Stromal cell of bone marrow (primary cell): ENCODE measurements at regions not wholly inside any gene's neighbourhood (a gene's known extent, or its start where the extent isn't known, plus 50 kb on each side); places are given as distances from the start of the nearest gene placed in this dataset.

Source experiments
- DNase-seq: peaks from one replicate; pipeline ENCODE4 v3.0.0-alpha.2; 2012; ENCODE audit warnings: low read depth

DNA sequence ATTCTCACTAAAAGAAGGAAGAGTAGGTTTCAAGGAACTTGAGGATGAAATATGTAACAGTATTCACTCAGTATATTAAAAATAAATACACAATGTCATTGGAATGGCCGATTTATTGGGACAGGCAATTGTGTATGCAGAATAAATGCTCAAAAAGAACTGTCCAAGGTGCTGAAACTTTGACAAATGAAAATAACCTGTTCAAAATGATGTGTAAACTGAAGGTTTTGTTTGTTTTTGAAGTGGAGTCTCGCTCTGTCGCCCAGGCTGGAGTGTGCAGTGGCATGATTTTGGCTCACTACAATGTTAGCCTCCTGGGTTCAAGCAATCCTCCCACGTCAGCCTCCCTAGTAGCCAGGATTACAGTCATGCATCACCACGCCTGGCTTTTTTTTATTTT is 318.7 kb upstream of the RBFOX1 start:
- DNase-seq: no peak

DNA sequence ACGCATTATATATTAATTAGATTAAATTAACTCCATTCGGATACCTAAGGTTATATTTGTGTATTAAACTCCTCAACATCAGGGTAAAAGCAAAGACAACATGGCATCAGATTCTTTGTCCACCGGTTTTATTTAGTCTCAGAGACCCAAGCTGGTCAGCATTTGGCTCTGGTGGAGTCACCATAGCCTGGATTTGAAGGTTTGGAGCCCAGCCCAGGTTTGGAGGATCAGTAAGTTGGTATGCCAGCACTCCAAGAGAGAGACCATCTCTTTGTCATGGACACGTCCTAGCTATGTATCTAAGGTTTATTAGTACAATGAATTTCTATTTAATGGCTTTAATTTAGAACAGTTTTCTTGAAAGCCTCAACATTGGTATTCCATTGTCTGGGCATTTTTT is 328.4 kb upstream of the RBFOX1 start:
- DNase-seq: no peak

GRCh38 chr16:6993544-6993943 is 339.1 kb upstream of the RBFOX1 start:
- DNase-seq: no peak

GRCh38 chr16:6988846-6989245 is 343.8 kb upstream of the RBFOX1 start:
- no peak for DNase-seq

DNA sequence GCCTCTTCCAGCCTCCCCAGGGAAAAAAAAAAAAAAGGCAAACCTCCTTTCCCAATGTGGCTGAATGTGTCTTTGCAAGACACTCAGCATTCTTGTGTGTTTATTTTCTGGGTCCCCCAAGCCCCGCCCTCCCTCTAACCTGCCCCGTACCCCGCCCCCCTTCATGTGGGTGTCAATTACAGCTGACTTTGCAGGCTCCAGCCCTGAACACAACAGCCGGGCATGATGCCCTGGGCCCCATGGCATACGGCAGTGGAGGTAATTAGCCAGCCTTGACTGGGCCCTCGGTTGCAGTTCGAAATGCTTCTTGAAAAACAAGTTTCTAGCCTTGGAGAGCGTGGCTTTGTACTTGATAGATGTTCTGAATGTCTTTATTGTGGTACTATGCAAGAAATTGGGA is 354.7 kb upstream of the RBFOX1 start:
- DNase-seq: no peak

DNA sequence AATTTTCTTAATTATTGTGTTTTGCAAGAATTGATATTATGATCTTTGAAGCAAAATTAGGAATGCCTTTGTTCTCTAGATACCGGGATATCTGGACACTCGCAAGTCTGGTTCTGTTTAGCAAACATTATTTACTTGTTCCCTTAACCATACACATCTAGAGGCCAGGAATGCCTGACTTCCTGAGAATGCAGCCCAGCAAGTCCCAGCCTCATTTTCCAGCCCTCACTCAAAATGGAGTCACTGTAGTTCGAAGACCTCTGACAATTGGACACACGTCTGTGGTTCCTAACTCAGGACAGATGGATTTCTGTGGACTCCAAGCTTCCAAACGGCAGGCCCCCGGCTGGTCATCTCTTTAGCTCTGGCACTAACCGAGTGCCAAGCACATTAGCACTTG is 355.4 kb upstream of the RBFOX1 start:
- no peak for DNase-seq

GRCh38 chr16:6976716-6977115 is 355.9 kb upstream of the RBFOX1 start:
- DNase-seq: no peak

GRCh38 chr16:6970171-6970857 is 362.3 kb upstream of the RBFOX1 start:
- no peak for DNase-seq

DNA sequence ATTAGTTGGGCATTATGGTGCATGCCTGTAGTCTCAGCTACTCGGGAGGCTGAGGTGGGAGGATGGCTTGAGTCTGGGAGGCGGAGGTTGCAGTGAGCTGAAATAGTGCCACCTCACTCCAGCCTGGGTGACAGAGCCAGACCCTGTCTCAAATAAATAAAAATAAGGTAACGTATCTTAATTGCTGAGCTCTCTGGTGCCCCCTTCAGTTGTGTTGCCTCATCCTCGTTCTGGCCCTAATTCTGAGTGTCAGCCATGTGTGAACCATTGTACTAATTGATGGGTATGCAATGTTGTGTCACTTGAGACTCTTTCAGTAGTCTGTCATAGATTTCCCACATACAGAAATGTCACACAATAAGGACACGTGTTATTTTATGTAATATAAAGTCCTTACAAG is 363.1 kb upstream of the RBFOX1 start:
- DNase-seq: no peak

GRCh38 chr16:6967796-6968320 is 364.8 kb upstream of the RBFOX1 start:
- DNase-seq: no peak

GRCh38 chr16:6966925-6967324 is 365.7 kb upstream of the RBFOX1 start:
- no peak for DNase-seq

- no peak for DNase-seq
Measured at GRCh38 chr16:6964679-6965078, 368.0 kb upstream of the RBFOX1 start.

- no peak for DNase-seq
Measured at GRCh38 chr16:6961704-6962103, 370.9 kb upstream of the RBFOX1 start.

DNA sequence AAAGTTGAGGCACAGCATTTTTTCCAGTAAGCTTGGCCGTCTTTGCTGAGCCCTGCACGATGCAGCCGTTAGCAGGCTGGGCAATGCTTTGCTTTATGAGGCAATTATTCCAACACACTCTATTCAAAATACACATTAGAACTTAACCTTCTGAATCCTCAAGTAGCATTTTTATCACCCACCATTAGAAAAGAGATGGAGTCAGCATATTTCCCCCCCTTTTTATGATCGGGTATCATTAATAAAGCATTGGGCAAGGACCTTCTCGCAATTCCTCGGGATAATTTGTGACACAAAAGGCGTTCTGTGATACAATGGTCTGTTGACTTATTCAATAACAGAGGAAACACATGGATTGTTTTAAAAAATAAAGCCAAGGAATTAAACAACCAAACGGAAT is 374.5 kb upstream of the RBFOX1 start:
- DNase-seq: no peak

DNA sequence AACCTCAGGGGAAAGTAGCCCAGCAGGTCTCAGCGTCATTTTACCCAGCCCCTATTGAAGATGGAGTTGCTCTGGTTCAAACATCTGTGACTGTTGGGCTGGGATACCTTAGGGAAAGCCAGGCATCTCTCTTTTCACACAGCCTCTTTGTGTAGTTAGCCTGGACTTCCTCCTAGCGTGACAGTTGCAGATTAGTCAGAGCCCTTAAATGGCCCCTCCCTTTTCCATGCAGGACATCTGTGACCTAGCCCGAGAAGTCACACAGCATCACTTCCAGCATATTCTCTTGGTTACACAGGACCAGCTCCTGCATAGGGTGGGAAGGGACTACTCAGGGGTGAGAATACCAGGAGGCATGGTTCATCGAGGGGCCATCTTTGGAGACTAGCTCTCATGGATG is 375.0 kb upstream of the RBFOX1 start:
- DNase-seq: no peak

GRCh38 chr16:6956511-6956910 is 376.1 kb upstream of the RBFOX1 start:
- no peak for DNase-seq

DNA sequence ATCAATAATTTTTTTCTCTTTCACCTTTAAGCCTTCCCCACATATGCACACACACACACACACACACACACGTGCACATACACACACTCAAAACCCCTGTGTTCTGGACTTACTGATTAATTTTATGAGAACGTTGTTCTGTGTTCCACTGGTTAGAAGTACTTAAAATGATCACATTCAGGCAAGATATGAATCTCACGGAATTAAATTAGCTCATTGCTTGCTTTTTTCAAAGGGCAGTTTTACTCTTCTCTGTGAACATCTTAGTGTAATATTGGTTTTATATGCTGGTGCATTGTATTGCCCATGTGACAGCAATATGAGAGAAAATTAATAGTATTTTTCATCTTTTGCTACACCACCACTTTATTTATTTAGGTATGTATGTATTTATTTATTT is 377.3 kb upstream of the RBFOX1 start:
- DNase-seq: no peak

DNA sequence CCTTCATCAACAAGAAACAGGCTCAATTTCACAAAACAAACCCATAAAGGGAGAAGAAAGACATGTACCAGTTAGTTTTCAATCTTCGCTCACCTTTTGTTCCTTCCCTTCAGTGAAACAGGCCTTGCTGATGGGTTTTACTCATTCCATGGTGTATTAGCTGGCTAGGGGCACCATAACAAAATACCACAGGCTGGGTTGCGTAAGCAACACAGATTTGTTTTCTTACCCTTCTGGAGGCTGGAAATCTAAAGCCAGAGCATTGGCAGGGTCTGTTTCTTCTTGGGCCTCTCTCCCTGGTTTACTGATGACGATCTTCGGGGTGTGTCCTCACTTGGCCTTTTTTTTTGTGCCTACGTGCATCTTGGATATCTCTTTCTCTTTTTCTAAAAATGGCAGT is 383.4 kb upstream of the RBFOX1 start:
- DNase-seq: no peak

GRCh38 chr16:6947291-6947690 is 385.4 kb upstream of the RBFOX1 start:
- no peak for DNase-seq

- DNase-seq: no peak
Measured at GRCh38 chr16:6946802-6947201, 385.8 kb upstream of the RBFOX1 start.

DNA sequence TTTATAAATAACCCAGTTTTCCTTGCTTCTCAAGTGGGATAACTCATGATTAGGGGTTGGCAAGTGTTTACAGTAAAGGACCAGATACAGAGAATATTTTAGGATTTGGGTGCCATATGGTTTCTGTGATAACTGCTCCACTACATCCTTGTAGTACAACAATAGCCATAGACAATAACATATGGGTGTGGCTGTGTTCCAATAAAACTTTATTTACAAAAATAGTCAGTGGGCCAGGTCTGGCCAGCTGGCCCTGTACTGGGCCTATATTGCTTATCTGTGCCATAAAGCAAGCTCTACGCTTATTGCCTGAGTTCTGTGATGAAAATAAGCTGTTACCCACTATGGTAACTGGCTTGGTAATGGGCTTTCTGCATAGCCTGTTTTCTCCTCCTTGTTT is 386.5 kb upstream of the RBFOX1 start:
- no peak for DNase-seq

- DNase-seq: no peak
Measured at GRCh38 chr16:6940968-6941367, 391.7 kb upstream of the RBFOX1 start.

DNA sequence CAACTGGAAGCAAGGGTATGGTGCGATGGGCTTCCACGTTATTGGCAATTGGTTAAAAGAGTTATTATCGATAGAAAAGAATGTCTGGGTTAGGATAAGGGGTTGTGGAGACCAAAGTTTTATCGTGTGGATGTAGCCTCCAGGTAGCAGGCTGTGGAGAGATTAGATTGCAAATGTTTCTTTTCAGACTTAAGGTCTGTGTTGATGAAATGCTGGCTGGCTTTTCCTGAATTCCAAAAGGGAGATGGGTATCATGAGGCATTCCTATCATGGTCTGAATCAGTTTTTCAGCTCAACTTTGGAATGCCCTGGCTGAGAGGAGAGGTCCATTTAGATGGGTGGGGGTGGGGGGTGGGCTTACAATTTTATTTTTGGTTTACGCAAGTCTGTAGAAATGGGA is 395.0 kb upstream of the RBFOX1 start:
- no peak for DNase-seq

GRCh38 chr16:6932871-6933385 is 399.7 kb upstream of the RBFOX1 start:
- DNase-seq: no peak
